ENCODE measurements at regions not wholly inside any gene's neighbourhood (a gene's known extent, or its start where the extent isn't known, plus 50 kb on each side); places are given as distances from the start of the nearest gene placed in this dataset.

DNA sequence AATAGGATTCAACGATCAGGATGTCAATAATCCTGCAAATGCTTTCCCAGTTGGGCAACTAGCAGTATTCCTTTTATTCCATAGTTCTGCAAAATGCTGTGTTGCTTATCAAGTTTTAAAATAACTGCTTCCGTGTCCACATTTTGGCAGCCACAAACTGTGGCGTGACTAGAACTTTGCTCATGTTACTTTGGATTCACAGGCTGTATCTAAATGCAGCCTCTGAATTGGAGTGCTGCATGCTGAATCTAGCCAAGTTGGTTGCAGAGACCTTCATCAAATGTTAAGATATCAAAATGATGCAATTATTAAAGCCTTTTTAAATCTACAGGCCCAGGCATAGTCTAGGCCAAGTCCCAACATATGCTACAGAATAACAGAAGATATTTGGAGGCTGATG is 249.2 kb downstream of the NR2F1-AS1 start:
- no peaks in the 10 kb centered on the region for H3K36me3 Mint-ChIP-seq
- DNase-seq (no peak), ATAC-seq (ENCODE audit: low read depth in 2 of 2) (no peak)
- no peak overlapping the region for H3K4me3 Mint-ChIP-seq
- no peak overlapping the region for H3K27ac Mint-ChIP-seq
- peaks cover 0 to 4% (median 0%) of the 10 kb centered on the region in 7 donors for H3K9me3 Mint-ChIP-seq
- no peaks in the 10 kb centered on the region for H3K27me3 Mint-ChIP-seq
- H3K4me1 Mint-ChIP-seq: no peaks in the 10 kb centered on the region

DNA sequence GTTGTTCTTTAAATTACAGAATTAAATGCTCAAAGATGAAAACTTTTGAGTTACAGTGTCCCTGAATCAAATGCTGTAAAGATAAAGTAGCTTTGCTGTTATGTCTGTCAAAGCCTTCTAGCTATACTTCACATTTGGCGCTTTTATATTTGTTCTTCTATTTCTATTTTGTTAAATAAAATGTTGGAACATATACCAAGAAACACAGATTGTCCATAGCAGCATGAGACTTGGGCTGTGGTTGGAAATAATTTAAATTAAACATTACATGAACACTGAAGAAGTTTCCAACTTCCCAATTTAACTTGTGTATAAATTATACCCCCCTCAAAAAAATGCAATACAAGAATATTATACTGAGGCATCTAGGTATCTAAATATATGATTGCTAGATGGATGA is 249.8 kb downstream of the NR2F1-AS1 start:
- DNase-seq: no peak
- H3K4me1 Mint-ChIP-seq: no peaks in the 10 kb centered on the region

DNA sequence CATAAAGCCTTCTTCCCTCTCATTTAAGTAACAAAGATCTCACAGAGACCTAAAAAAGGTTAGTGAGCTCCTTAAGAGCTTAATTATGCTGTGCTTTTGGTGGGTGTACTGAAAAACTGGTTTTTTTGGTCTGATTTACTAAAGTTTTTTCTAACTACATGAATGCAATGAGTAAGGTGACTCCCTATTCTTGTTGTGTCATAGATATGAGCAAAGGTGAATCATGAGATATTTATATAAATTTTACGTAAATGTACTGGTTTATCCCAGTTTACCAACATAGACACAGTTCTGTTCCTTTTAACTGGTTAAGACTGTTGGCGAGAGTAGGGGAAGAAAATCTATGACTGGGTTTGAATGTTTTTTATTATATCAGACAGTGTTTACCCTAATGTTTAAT is 250.5 kb downstream of the NR2F1-AS1 start:
- H3K27me3 Mint-ChIP-seq: no peaks in the 10 kb centered on the region
- no peak overlapping the region for H3K4me3 Mint-ChIP-seq

More for the DNA sequence above, 249.8 kb downstream of the NR2F1-AS1 start:
- Mint-ChIP-seq H3K27me3 (no peaks in the 10 kb centered on the region), H3K36me3 (no peaks in the 10 kb centered on the region), H3K4me3 (no peak overlapping the region), H3K27ac (no peak overlapping the region), H3K9me3 (peaks cover 0 to 4% (median 0%) of the 10 kb centered on the region in 7 donors)
- ATAC-seq (ENCODE audit: low read depth in 2 of 2): no peak

DNA sequence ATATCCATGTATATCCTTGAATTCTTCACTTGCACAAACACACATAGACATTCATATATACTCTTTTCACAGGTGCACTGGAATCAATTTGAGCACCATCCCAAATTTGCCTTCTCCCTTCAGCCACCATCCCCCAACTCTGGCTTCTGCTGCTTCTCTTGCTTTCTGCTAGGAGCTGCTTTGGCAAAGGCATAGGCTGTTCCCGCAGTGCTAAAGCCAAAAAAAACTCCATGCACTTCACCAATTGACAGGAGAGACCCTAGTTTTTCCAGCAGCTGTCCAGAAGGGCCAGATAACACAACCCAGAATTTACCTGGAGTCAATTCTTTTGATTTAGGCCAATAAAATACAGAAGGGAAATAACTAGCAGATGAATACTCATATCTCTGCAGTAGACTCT is 251.3 kb downstream of the NR2F1-AS1 start:
- Mint-ChIP-seq H3K9me3 (peaks cover 0 to 4% (median 0%) of the 10 kb centered on the region in 7 donors), H3K27me3 (no peaks in the 10 kb centered on the region), H3K4me1 (no peaks in the 10 kb centered on the region), H3K36me3 (no peaks in the 10 kb centered on the region), H3K27ac (no peak overlapping the region), H3K4me3 (no peak overlapping the region)
- DNase-seq: no peak
- no peak for ATAC-seq (ENCODE audit: low read depth in 2 of 2)

More for the DNA sequence above, 250.5 kb downstream of the NR2F1-AS1 start:
- no peak overlapping the region for H3K27ac Mint-ChIP-seq
- H3K36me3 Mint-ChIP-seq: no peaks in the 10 kb centered on the region
- DNase-seq: no peak
- no peak for ATAC-seq (ENCODE audit: low read depth in 2 of 2)
- H3K9me3 Mint-ChIP-seq: peaks cover 0 to 4% (median 0%) of the 10 kb centered on the region in 7 donors
- no peaks in the 10 kb centered on the region for H3K4me1 Mint-ChIP-seq

DNA sequence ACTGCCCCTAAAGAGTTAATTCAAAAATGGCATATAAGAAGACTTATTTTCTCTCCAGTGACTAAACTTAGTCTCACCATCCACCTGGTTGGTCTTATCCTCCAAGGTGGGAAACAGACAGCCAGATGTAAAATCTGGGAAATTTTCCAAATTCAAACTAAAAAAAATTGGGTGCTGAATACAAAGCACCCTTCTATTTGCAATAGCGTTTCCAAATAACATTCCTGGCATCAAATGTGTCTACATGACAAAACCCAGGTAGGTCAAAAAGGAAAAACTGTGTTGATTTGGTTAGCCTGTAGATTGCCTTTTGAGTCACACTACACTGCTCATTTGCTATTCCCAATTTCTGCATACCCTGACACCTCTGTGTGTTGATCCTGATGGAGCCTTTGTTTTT is 252.2 kb downstream of the NR2F1-AS1 start:
- H3K27me3 Mint-ChIP-seq: no peaks in the 10 kb centered on the region
- H3K27ac Mint-ChIP-seq: no peak overlapping the region
- no peak for ATAC-seq (ENCODE audit: low read depth in 2 of 2)
- no peaks in the 10 kb centered on the region for H3K36me3 Mint-ChIP-seq
- H3K4me1 Mint-ChIP-seq: no peaks in the 10 kb centered on the region
- no peak overlapping the region for H3K4me3 Mint-ChIP-seq
- peaks cover 0 to 4% (median 0%) of the 10 kb centered on the region in 7 donors for H3K9me3 Mint-ChIP-seq
- no peak for DNase-seq

DNA sequence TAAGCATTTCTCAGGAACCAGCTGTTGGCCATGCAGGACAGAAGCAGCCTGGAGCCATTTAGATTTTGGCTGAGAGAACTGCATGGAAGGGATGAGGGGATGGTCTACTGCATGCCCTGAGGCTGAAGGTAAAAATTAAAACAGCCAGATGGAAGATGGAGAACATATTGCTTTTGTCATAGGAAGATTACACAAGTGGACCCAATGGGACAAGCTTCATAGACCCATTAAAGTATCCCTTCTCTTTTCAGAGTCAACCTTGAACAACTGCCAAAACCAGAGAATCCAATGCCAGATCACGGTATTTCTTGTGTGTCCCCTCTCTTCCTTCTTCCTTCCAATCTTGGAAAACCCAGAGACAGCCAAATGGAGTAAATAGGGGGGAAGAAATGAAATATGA is 253.4 kb downstream of the NR2F1-AS1 start:
- no peak overlapping the region for H3K27ac Mint-ChIP-seq

DNA sequence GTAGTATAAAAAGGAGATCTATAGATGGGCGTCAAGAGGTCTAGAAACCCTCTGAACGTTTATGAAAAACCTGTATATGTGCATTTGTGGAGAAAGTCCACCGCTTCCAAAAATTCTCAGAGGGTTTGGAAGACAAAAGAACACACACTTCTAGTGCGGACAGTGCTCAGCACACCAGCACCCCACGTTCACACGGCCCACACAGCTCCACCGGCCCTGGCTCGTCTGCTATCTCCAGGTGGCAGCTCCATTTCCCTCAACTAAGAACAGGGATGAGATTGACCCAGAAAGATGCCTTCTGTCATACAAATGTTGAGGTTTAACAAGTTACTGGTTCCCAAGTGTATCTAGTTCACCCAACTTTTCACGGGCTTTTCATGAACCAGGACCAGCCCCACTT is 255.1 kb downstream of the NR2F1-AS1 start:
- no peaks in the 10 kb centered on the region for H3K4me1 Mint-ChIP-seq
- no peaks in the 10 kb centered on the region for H3K36me3 Mint-ChIP-seq
- no peak overlapping the region for H3K27ac Mint-ChIP-seq
- DNase-seq (no peak), ATAC-seq (ENCODE audit: low read depth in 2 of 2) (no peak)
- H3K9me3 Mint-ChIP-seq: peaks cover 0 to 4% (median 0%) of the 10 kb centered on the region in 7 donors
- no peak overlapping the region for H3K4me3 Mint-ChIP-seq
- H3K27me3 Mint-ChIP-seq: no peaks in the 10 kb centered on the region

More for the DNA sequence above, 253.4 kb downstream of the NR2F1-AS1 start:
- DNase-seq: no peak
- no peak for ATAC-seq (ENCODE audit: low read depth in 2 of 2)
- Mint-ChIP-seq H3K9me3 (peaks cover 0 to 4% (median 0%) of the 10 kb centered on the region in 7 donors), H3K4me3 (no peak overlapping the region), H3K36me3 (no peaks in the 10 kb centered on the region), H3K27me3 (no peaks in the 10 kb centered on the region), H3K4me1 (no peaks in the 10 kb centered on the region)

DNA sequence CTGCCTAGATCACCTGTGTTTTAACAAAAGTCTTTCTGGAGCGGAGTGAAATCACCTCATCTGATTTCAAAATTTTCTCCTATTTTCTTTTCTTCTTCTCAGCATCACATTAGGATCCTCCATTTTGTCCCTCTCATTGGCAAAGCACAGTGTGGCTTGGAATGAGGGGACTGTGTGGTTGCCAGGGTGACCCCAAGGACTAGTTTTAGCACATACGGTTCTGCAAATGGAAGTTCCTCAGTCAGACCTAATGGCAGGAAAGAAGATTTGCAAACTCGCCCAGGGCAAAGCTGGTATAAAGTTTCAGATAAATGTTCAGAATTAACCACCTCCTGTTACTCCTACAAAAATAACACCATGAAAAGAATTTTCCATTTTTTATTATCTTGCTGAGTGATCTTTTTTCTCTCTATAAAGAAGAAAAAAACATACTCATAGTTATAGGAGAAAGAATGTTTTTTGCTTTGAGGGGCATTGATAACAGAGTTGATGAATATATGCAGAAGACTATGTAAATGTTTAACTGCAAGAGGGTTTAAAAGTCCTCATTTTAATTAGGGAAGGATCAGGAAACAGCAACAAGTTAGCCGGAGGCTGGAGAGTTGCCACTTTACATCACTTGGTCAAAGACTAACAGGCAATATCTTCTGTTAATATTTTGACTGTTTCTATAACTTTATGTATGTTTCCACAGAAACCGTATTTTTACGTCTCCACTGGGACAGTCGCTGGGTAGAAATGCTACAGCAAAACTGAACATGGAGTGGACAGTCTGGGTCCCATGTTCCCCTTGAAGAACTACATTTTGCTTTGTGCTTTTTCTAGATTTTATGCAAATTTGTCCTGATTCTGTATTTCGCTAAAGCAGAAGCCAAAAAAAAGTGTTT is 257.8 kb downstream of the NR2F1-AS1 start:
- H3K27ac Mint-ChIP-seq: no peak overlapping the region
- no peaks in the 10 kb centered on the region for H3K4me1 Mint-ChIP-seq
- DNase-seq (no peak), ATAC-seq (ENCODE audit: low read depth in 2 of 2) (no peak)
- H3K36me3 Mint-ChIP-seq: no peaks in the 10 kb centered on the region
- H3K4me3 Mint-ChIP-seq: no peak overlapping the region
- H3K9me3 Mint-ChIP-seq: peaks cover 0 to 10% (median 0%) of the 10 kb centered on the region in 7 donors
- H3K27me3 Mint-ChIP-seq: no peaks in the 10 kb centered on the region

DNA sequence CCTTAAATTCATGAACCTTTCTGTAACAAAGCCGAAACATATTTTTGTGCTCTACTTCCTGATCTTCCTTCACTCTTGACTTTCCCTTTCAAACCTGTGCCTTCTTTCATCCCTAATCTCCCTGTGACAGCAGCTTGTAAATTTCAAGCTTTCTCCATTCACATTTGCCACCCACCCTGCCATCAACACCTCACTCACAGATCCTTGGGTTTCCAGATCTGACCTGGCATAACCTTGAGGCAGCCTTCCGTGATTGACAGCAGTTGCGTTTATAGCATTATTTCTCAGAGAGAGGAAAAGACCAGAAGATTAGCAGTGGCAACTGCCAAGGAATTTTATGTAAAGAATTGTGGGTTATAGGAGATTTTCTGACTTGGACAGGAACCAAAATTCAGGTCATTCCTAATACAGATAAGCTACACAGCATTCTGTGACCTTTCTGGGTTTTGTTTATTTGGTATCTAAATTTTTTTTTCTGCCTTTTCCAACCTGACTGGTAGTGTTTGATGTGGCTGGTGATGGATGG is 260.0 kb downstream of the NR2F1-AS1 start:
- no peak overlapping the region for H3K4me3 Mint-ChIP-seq
- DNase-seq: no peak
- H3K9me3 Mint-ChIP-seq: peaks cover 0 to 10% (median 0%) of the 10 kb centered on the region in 7 donors
- ATAC-seq (ENCODE audit: low read depth in 2 of 2): no peak
- no peaks in the 10 kb centered on the region for H3K4me1 Mint-ChIP-seq
- no peaks in the 10 kb centered on the region for H3K36me3 Mint-ChIP-seq
- H3K27me3 Mint-ChIP-seq: no peaks in the 10 kb centered on the region
- H3K27ac Mint-ChIP-seq: no peak overlapping the region

DNA sequence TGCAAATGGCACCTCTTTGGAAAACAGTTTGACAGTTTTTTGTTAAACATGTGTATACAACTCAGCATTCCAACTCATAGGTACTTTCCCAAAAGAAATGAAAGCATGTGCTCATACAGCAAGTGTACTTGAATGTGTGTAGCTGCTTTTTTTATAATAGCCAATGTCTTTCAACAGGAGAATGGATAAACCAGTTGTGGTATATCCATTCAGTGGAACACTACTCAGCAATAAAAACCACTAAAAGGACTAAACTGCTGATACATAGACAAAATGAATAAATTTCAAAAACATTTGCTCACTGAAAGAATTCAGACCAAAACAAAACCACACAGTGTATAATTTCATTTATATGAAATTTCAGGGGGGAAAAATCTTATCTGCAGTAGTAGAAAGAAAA is 267.3 kb downstream of the NR2F1-AS1 start:
- Mint-ChIP-seq H3K27ac (no peak overlapping the region), H3K9me3 (peaks cover 0 to 21% (median 7%) of the 10 kb centered on the region in 7 donors), H3K36me3 (no peaks in the 10 kb centered on the region), H3K27me3 (no peaks in the 10 kb centered on the region), H3K4me3 (no peak overlapping the region), H3K4me1 (no peaks in the 10 kb centered on the region)
- no peak for DNase-seq
- ATAC-seq (ENCODE audit: low read depth in 2 of 2): no peak

DNA sequence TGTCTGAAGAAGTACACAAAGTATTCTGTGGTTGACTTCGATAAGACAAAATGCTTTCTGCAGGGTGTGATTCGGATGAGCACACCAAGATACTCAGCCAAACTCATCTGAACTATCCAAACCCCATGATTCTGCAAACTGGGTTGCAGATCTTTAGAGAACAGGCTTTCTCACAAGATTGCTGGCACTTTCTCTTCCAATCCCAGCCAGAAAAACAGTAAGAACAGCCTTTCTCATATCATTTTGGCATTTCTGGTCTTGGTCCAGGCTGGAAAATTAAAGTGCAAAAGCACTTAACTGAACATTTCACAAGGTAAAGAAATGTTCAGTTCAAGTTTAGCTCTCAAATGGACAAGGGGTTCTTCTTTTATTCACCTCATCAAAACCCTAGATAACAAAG is 269.1 kb downstream of the NR2F1-AS1 start:
- Mint-ChIP-seq H3K4me3 (no peak overlapping the region), H3K4me1 (no peaks in the 10 kb centered on the region), H3K27ac (no peak overlapping the region), H3K27me3 (no peaks in the 10 kb centered on the region), H3K36me3 (no peaks in the 10 kb centered on the region), H3K9me3 (peaks cover 0 to 24% (median 7%) of the 10 kb centered on the region in 7 donors)
- ATAC-seq (ENCODE audit: low read depth in 2 of 2): no peak
- DNase-seq: no peak

DNA sequence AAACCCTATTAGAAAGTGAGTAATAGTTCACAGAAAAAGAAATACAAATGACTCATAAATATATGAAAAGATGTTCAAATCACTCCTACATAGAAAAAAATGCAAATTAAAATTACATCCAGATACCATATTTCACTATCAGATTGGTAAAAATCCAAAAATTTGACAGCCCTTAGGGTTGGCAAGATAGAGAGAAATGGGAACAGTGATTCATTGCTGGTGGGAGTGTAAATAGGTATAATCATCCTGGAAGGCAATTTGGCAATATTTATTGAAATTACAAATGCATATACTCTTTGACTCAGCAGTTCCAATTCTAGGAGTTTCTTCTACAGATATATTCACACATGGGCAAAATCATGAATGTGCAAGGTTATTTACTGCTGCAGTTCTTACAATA is 273.5 kb downstream of the NR2F1-AS1 start:
- H3K9me3 Mint-ChIP-seq: peaks cover 0 to 8% (median 3%) of the 10 kb centered on the region in 7 donors
- H3K4me1 Mint-ChIP-seq: no peaks in the 10 kb centered on the region
- H3K36me3 Mint-ChIP-seq: no peaks in the 10 kb centered on the region

DNA sequence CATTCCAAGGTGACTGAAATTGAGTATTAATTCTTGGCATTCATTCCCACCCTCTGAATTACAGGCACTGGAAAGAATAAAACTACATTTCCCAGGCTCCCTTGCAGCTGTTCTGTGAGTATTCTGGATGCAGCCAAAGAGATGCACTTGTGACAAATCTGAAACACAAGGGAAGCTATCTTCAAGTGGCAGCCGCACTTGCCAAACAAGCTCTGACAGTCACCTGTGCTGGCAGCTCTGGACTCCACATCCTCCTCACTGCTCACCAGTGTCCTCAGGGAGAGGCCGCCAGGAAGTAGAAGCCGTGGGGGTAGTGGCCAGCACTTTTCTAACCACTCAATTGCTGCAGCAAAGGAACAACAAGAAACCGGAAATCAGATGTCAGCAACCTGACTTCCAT is 275.0 kb downstream of the NR2F1-AS1 start:
- Mint-ChIP-seq H3K4me1 (no peaks in the 10 kb centered on the region), H3K9me3 (peaks cover 0 to 6% (median 3%) of the 10 kb centered on the region in 7 donors), H3K27ac (no peak overlapping the region), H3K4me3 (no peak overlapping the region), H3K36me3 (no peaks in the 10 kb centered on the region), H3K27me3 (peaks cover 0 to 7% (median 3%) of the 10 kb centered on the region in 3 donors)
- no peak for ATAC-seq (ENCODE audit: low read depth in 2 of 2)
- no peak for DNase-seq

More for the DNA sequence above, 273.5 kb downstream of the NR2F1-AS1 start:
- Mint-ChIP-seq H3K27ac (no peak overlapping the region), H3K4me3 (no peak overlapping the region), H3K27me3 (peaks cover 0 to 7% (median 0%) of the 10 kb centered on the region in 3 donors)
- DNase-seq (no peak), ATAC-seq (ENCODE audit: low read depth in 2 of 2) (no peak)
